Vagina (tissue), 2 donors: ENCODE measurements at regions not wholly inside any gene's neighbourhood (a gene's known extent, or its start where the extent isn't known, plus 50 kb on each side); places are given as distances from the start of the nearest gene placed in this dataset.

Source experiments
- DNase-seq, 2 donors: peaks; one replicate each; pipeline ENCODE4 v3.0.0-alpha.2; 2017; ENCODE audit errors: extremely low spot score in 2 of 2
- H3K27ac ChIP-seq: fragments of 200-600 bp; sonication (generic); one replicate; pipeline ENCODE4 v1.5.1; 2019
- H3K27me3 ChIP-seq: fragments of 200-600 bp; sonication (generic); one replicate; pipeline ENCODE4 v1.5.1; 2019
- H3K36me3 ChIP-seq, 2 donors: fragments of 200-600 bp; sonication (generic); one replicate each; pipeline ENCODE4 v1.5.1; 2017 to 2019
- H3K4me1 ChIP-seq: fragments of 200-600 bp; sonication (generic); one replicate; pipeline ENCODE4 v1.5.1; 2019
- H3K4me3 ChIP-seq, 2 donors: fragments of 200-600 bp; sonication (generic); 1 replicate in 1 of 2; 2 replicates in 1 of 2; pipeline ENCODE4 v1.5.1; 2016 to 2019
- H3K9me3 ChIP-seq: fragments of 200-600 bp; sonication (generic); one replicate; pipeline ENCODE4 v1.5.1; 2019
- POLR2A ChIP-seq, 2 donors: fragments of 450-650 bp; IDR thresholded peaks; one replicate each; pipeline ENCODE4 v1.6.1; 2017; ENCODE audit warnings: antibody characterized with exemption in 2 of 2, mild to moderate bottlenecking in 2 of 2, moderate library complexity in 2 of 2
- POLR2AphosphoS5 ChIP-seq, 2 donors: sonication (generic); formaldehyde crosslinking; IDR thresholded peaks; one replicate each; pipeline ENCODE4 v1.9.0; 2017; ENCODE audit warnings: antibody characterized with exemption in 2 of 2, mild to moderate bottlenecking in 2 of 2, low read depth in 1 of 2; ENCODE audit not compliant: insufficient read depth in 1 of 2
- intact Hi-C: fragments of 100-400 bp; cut with DNase I; formaldehyde crosslinking; loops from one replicate; pipeline ENCODE4 v1.15.1; 2023
- TF ChIP-seq, protein P1 (sequence below), 3 experiments: fragments of 450-650 bp in 2 of 3; fragments of 200-600 bp in 1 of 3; sonication (generic) in 1 of 3; IDR thresholded peaks; one replicate each; pipeline ENCODE4 v1.5.1; 2017 to 2019; ENCODE audit warnings: antibody characterized with exemption in 3 of 3, mild to moderate bottlenecking in 2 of 3, moderate library complexity in 2 of 3

- intact Hi-C loops: no loop called here
- no peak for DNase-seq
- H3K27ac ChIP-seq: no peak overlapping the region
- H3K4me3 ChIP-seq: no peak overlapping the region
- TF ChIP-seq POLR2AphosphoS5 (IDR thresholded peaks at IDR 0.05; ENCODE audit: insufficient read depth in 1 of 2, low read depth in 1 of 2): no peak
- TF ChIP-seq POLR2A (IDR thresholded peaks at IDR 0.05): no peak
- H3K36me3 ChIP-seq: no peaks in the 10 kb centered on the region
- H3K4me1 ChIP-seq: no peaks in the 10 kb centered on the region
- no peaks in the 10 kb centered on the region for H3K27me3 ChIP-seq
- no peaks in the 10 kb centered on the region for H3K9me3 ChIP-seq
Observed at GRCh38 chr3:1775321-1775720, 323.3 kb upstream of the CNTN4 start.

GRCh38 chr3:1783995-1784394 lies 314.7 kb upstream of the CNTN4 start:
- H3K4me1 ChIP-seq: no peaks in the 10 kb centered on the region
- H3K4me3 ChIP-seq: no peak overlapping the region
- no peak for TF ChIP-seq POLR2A (IDR thresholded peaks at IDR 0.05)
- TF ChIP-seq POLR2AphosphoS5 (IDR thresholded peaks at IDR 0.05; ENCODE audit: insufficient read depth in 1 of 2, low read depth in 1 of 2): no peak
- TF ChIP-seq, protein P1, sequence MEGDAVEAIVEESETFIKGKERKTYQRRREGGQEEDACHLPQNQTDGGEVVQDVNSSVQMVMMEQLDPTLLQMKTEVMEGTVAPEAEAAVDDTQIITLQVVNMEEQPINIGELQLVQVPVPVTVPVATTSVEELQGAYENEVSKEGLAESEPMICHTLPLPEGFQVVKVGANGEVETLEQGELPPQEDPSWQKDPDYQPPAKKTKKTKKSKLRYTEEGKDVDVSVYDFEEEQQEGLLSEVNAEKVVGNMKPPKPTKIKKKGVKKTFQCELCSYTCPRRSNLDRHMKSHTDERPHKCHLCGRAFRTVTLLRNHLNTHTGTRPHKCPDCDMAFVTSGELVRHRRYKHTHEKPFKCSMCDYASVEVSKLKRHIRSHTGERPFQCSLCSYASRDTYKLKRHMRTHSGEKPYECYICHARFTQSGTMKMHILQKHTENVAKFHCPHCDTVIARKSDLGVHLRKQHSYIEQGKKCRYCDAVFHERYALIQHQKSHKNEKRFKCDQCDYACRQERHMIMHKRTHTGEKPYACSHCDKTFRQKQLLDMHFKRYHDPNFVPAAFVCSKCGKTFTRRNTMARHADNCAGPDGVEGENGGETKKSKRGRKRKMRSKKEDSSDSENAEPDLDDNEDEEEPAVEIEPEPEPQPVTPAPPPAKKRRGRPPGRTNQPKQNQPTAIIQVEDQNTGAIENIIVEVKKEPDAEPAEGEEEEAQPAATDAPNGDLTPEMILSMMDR (IDR thresholded peaks at IDR 0.05): no peak
- no peak overlapping the region for H3K27ac ChIP-seq
- intact Hi-C loops: no loop called here
- no peaks in the 10 kb centered on the region for H3K27me3 ChIP-seq
- no peaks in the 10 kb centered on the region for H3K9me3 ChIP-seq
- DNase-seq: no peak
- H3K36me3 ChIP-seq: no peaks in the 10 kb centered on the region

GRCh38 chr3:1787094-1787493 lies 311.6 kb upstream of the CNTN4 start:
- Histone ChIP-seq H3K4me1 (no peaks in the 10 kb centered on the region), H3K27me3 (no peaks in the 10 kb centered on the region), H3K27ac (no peak overlapping the region), H3K4me3 (no peak overlapping the region), H3K9me3 (no peaks in the 10 kb centered on the region), H3K36me3 (no peaks in the 10 kb centered on the region)
- DNase-seq: no peak
- intact Hi-C loops: no loop called here
- no peak for TF ChIP-seq POLR2AphosphoS5 (IDR thresholded peaks at IDR 0.05; ENCODE audit: insufficient read depth in 1 of 2, low read depth in 1 of 2)
- TF ChIP-seq POLR2A (IDR thresholded peaks at IDR 0.05): no peak
- TF ChIP-seq, protein P1 (IDR thresholded peaks at IDR 0.05): no peak

- no peak overlapping the region for H3K27ac ChIP-seq
- intact Hi-C loops: no loop called here
- H3K4me1 ChIP-seq: no peaks in the 10 kb centered on the region
- no peak for DNase-seq
- no peaks in the 10 kb centered on the region for H3K36me3 ChIP-seq
- H3K4me3 ChIP-seq: no peak overlapping the region
- TF ChIP-seq POLR2AphosphoS5 (IDR thresholded peaks at IDR 0.05; ENCODE audit: insufficient read depth in 1 of 2, low read depth in 1 of 2) (no peak), POLR2A (IDR thresholded peaks at IDR 0.05) (no peak)
- TF ChIP-seq, protein P1 (IDR thresholded peaks at IDR 0.05): no peak
- no peaks in the 10 kb centered on the region for H3K27me3 ChIP-seq
- no peaks in the 10 kb centered on the region for H3K9me3 ChIP-seq
Observed at GRCh38 chr3:1792466-1792865, 306.2 kb upstream of the CNTN4 start.

GRCh38 chr3:1798711-1799405 lies 299.8 kb upstream of the CNTN4 start:
- no peaks in the 10 kb centered on the region for H3K4me1 ChIP-seq
- no peak for TF ChIP-seq POLR2AphosphoS5 (IDR thresholded peaks at IDR 0.05; ENCODE audit: insufficient read depth in 1 of 2, low read depth in 1 of 2)
- no peak for TF ChIP-seq POLR2A (IDR thresholded peaks at IDR 0.05)
- TF ChIP-seq, protein P1 (IDR thresholded peaks at IDR 0.05): no peak
- DNase-seq: no peak
- intact Hi-C loops: no loop called here
- H3K27me3 ChIP-seq: no peaks in the 10 kb centered on the region
- H3K27ac ChIP-seq: no peak overlapping the region
- no peaks in the 10 kb centered on the region for H3K9me3 ChIP-seq
- no peak overlapping the region for H3K4me3 ChIP-seq
- H3K36me3 ChIP-seq: no peaks in the 10 kb centered on the region
